ENCODE measurements at regions not wholly inside any gene's neighbourhood (a gene's known extent, or its start where the extent isn't known, plus 50 kb on each side); places are given as distances from the start of the nearest gene placed in this dataset.

GRCh38 chr13:37442996-37443395, 155.6 kb downstream of the POSTN start:
- TF ChIP-seq FOXA1 (IDR thresholded peaks at IDR 0.05), result no peak
- no peak for TF ChIP-seq BHLHE40 (IDR thresholded peaks at IDR 0.05; ENCODE audit: borderline replicate concordance)
- TF ChIP-seq ARNT (IDR thresholded peaks at IDR 0.05), result no peak
- no peak for TF ChIP-seq CTBP1 (IDR thresholded peaks at IDR 0.05; ENCODE audit: borderline replicate concordance)
- TF ChIP-seq SUZ12 (IDR thresholded peaks at IDR 0.05), result no peak
- TF ChIP-seq SP1 (IDR thresholded peaks at IDR 0.05), result no peak
- TF ChIP-seq FOXM1 (IDR thresholded peaks at IDR 0.05; ENCODE audit: borderline replicate concordance), result no peak
- TF ChIP-seq TARDBP (IDR thresholded peaks at IDR 0.05), result no peak
- TF ChIP-seq HDGF (IDR thresholded peaks at IDR 0.05; ENCODE audit: borderline replicate concordance), result no peak
- no peak for TF ChIP-seq ZNF384 (IDR thresholded peaks at IDR 0.05)
- no peak for TF ChIP-seq FOXK2 (IDR thresholded peaks at IDR 0.05)
- TF ChIP-seq, protein P1, sequence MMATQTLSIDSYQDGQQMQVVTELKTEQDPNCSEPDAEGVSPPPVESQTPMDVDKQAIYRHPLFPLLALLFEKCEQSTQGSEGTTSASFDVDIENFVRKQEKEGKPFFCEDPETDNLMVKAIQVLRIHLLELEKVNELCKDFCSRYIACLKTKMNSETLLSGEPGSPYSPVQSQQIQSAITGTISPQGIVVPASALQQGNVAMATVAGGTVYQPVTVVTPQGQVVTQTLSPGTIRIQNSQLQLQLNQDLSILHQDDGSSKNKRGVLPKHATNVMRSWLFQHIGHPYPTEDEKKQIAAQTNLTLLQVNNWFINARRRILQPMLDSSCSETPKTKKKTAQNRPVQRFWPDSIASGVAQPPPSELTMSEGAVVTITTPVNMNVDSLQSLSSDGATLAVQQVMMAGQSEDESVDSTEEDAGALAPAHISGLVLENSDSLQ (IDR thresholded peaks at IDR 0.05), result no peak
- TF ChIP-seq NFRKB (IDR thresholded peaks at IDR 0.05), result no peak

Measured in HEK293T (cell line).